B cell (primary cell): ENCODE measurements at regions not wholly inside any gene's neighbourhood (a gene's known extent, or its start where the extent isn't known, plus 50 kb on each side); places are given as distances from the start of the nearest gene placed in this dataset.

Source experiments
- ATAC-seq: fragments of 200-7000 bp; cut with Tn5 transposase; one replicate; pipeline ENCODE4 v1.10.0; 2021; ENCODE audit warnings: low read depth, mild to moderate bottlenecking, moderate number of reproducible peaks, moderate library complexity
- CTCF ChIA-PET: fragments of 350-600 bp; sonication (Branson Sonifier 250); formaldehyde crosslinking; loops from one replicate; lab custom pipeline; 2021; ENCODE audit warnings: antibody characterized with exemption, inconsistent platforms; lab: Charles Lee
- POLR2A ChIA-PET: fragments of 350-600 bp; sonication (Branson Sonifier 250); formaldehyde crosslinking; loops from one replicate; lab custom pipeline; 2021; ENCODE audit warnings: antibody characterized with exemption; lab: Charles Lee
- DNase-seq: peaks from one replicate; pipeline ENCODE4 v3.0.0; 2013
- H2AFZ ChIP-seq: 2 replicates; pipeline ENCODE4 v1.6.1; 2012; ENCODE audit warnings: mild to moderate bottlenecking, low read depth, low read length; ENCODE audit not compliant: insufficient read depth, poor library complexity, severe bottlenecking
- H3K27ac ChIP-seq, 2 donors: 1 replicate in 1 of 2; 2 replicates in 1 of 2; pipeline ENCODE4 v1.5.1; 2012 to 2013; ENCODE audit warnings: low read length in 2 of 2, mild to moderate bottlenecking in 2 of 2, moderate library complexity in 1 of 2
- H3K27me3 ChIP-seq, 4 experiments: fragments of 200-600 bp in 1 of 4; sonication (generic) in 1 of 4; replicated peaks in 1 of 4; 1 replicate in 2 of 4; 2 replicates in 2 of 4; pipeline versions ENCODE4 v1.6.1 to v1.7.0; 2013 to 2016; ENCODE audit warnings: low read length in 3 of 4, mild to moderate bottlenecking in 2 of 4, mixed read lengths in 1 of 4, moderate library complexity in 1 of 4; ENCODE audit not compliant: insufficient read depth in 4 of 4, control insufficient read depth in 3 of 4; ENCODE audit errors: control extremely low read depth in 1 of 4
- H3K36me3 ChIP-seq, 2 experiments: replicated peaks in 1 of 2; 1 replicate in 1 of 2; 2 replicates in 1 of 2; pipeline versions ENCODE4 v1.6.1 to v1.7.1; 2013; ENCODE audit warnings: low read length in 1 of 2; ENCODE audit not compliant: insufficient read depth in 2 of 2, control insufficient read depth in 1 of 2; ENCODE audit errors: control extremely low read depth in 1 of 2, extremely low read depth in 1 of 2
- H3K4me1 ChIP-seq, 2 donors: fragments of 200-600 bp in 1 of 2; sonication (generic) in 1 of 2; 1 replicate in 1 of 2; 2 replicates in 1 of 2; pipeline versions ENCODE4 v1.5.1 to v1.6.1; 2013 to 2017; ENCODE audit warnings: low read length in 2 of 2; ENCODE audit not compliant: control insufficient read depth in 2 of 2, insufficient read depth in 2 of 2
- H3K4me2 ChIP-seq: replicated peaks from 2 replicates; pipeline ENCODE3; 2012; ENCODE audit warnings: mild to moderate bottlenecking, low read depth, low read length; ENCODE audit not compliant: poor library complexity, severe bottlenecking
- H3K4me3 ChIP-seq, 5 experiments: fragments of 200-600 bp in 1 of 5; sonication (generic) in 1 of 5; 1 replicate in 3 of 5; 2 replicates in 2 of 5; pipeline versions ENCODE4 v1.5.1 to v1.7.0; 2011 to 2016; ENCODE audit warnings: low read length in 4 of 5, mild to moderate bottlenecking in 4 of 5, low read depth in 2 of 5, control low read depth in 1 of 5, moderate library complexity in 1 of 5; ENCODE audit not compliant: insufficient read depth in 1 of 5; ENCODE audit errors: control extremely low read depth in 1 of 5, extremely low read depth in 1 of 5
- H3K79me2 ChIP-seq: fragments of 200-600 bp; sonication (generic); one replicate; pipeline ENCODE4 v1.6.0; 2016; ENCODE audit warnings: low read length; ENCODE audit not compliant: control insufficient read depth, insufficient read depth
- H3K9ac ChIP-seq: fragments of 200-600 bp; sonication (generic); 2 replicates; pipeline ENCODE4 v1.6.1; 2017; ENCODE audit warnings: mild to moderate bottlenecking, low read length, moderate library complexity
- H3K9me3 ChIP-seq, 3 donors: one replicate each; pipeline versions ENCODE4 v1.6.1 to v1.7.1; 2013; ENCODE audit warnings: low read length in 2 of 3; ENCODE audit not compliant: control insufficient read depth in 2 of 3, insufficient read depth in 1 of 3; ENCODE audit errors: control extremely low read depth in 1 of 3
- H4K20me1 ChIP-seq: 2 replicates; pipeline ENCODE4 v1.6.0; 2012; ENCODE audit warnings: mild to moderate bottlenecking, low read length; ENCODE audit not compliant: insufficient read depth, control insufficient read depth, poor library complexity, severe bottlenecking
- H3K27ac Mint-ChIP-seq: one replicate; pipeline ENCODE4 v1.8.0; 2021; ENCODE audit warnings: mixed read lengths
- H3K27me3 Mint-ChIP-seq: one replicate; pipeline ENCODE4 v1.8.0; 2021; ENCODE audit warnings: mixed read lengths
- H3K4me1 Mint-ChIP-seq: one replicate; pipeline ENCODE4 v1.8.0; 2021; ENCODE audit warnings: mixed read lengths
- H3K4me3 Mint-ChIP-seq: one replicate; pipeline ENCODE4 v1.8.0; 2021; ENCODE audit warnings: mixed read lengths
- H3K9me3 Mint-ChIP-seq: one replicate; pipeline ENCODE4 v1.8.0; 2022; ENCODE audit warnings: mixed read lengths; ENCODE audit not compliant: insufficient read depth
- CTCF ChIP-seq: fragments of 200-600 bp; IDR thresholded peaks from one replicate; pipeline ENCODE4 v1.8.0; 2022; ENCODE audit warnings: antibody characterized with exemption, mild to moderate bottlenecking
- EZH2 ChIP-seq: IDR thresholded peaks from 2 replicates; pipeline ENCODE4 v1.6.1; 2012; ENCODE audit warnings: borderline replicate concordance, low read depth, mild to moderate bottlenecking, moderate library complexity, low read length; ENCODE audit not compliant: insufficient read depth, poor library complexity, severe bottlenecking
- WGBS: methylation state at CpG from one replicate; pipeline ENCODE4 v1.1.5; 2013; ENCODE audit warnings: missing lambda C conversion rate; ENCODE audit not compliant: insufficient coverage; 5-methylcytosine and 5-hydroxymethylcytosine counted together
- intact Hi-C: fragments of 100-400 bp; cut with micrococcal nuclease; formaldehyde crosslinking; loops from one replicate; pipeline ENCODE4 v1.10.0; 2022

DNA sequence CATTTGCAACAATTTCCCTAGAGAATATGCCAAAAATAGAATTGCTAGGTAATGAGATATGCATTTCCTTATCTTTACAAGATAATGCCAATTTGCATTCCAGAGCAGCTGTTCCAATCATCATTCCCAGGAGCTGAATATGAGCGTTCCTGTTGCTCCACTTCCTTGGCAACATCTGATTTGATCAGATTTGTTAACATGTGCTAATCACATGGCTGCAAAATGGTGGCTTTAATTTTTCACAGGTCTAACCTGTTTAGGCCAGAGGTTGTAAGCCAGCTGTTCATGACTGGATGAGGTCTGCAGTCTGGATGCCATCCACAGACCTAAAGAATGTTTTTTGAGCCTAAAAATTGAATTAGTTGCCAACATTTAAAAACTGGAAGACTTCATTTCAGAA is 220.7 kb upstream of the IL12B start:
- intact Hi-C loops: no loop called here
- Mint-ChIP-seq H3K27ac (no peak overlapping the region), H3K4me3 (no peak overlapping the region)

GRCh38 chr5:159552751-159553150 is 222.5 kb upstream of the IL12B start:
- H3K4me1 ChIP-seq: no peaks in the 10 kb centered on the region
- DNase-seq: no peak
- no peak for TF ChIP-seq EZH2
- no peak for TF ChIP-seq CTCF
- no peak for ATAC-seq
- no peak overlapping the region for H3K27ac Mint-ChIP-seq
- no peaks in the 10 kb centered on the region for H3K4me1 Mint-ChIP-seq
- H4K20me1 ChIP-seq: no peaks in the 10 kb centered on the region
- H3K4me3 Mint-ChIP-seq: no peak overlapping the region
- no peak overlapping the region for H3K4me3 ChIP-seq
- H3K36me3 ChIP-seq: no peaks in the 10 kb centered on the region
- no peaks in the 10 kb centered on the region for H3K27me3 ChIP-seq
- no peaks in the 10 kb centered on the region for H3K9me3 ChIP-seq
- WGBS: no CpG with 5 or more reads among the region's 3 CpGs
- intact Hi-C loops: no loop called here
- no peak overlapping the region for H2AFZ ChIP-seq
- H3K79me2 ChIP-seq: no peaks in the 10 kb centered on the region
- POLR2A ChIA-PET: no interaction called here
- no peaks in the 10 kb centered on the region for H3K27me3 Mint-ChIP-seq
- H3K4me2 ChIP-seq: no peak overlapping the region
- no peak overlapping the region for H3K9ac ChIP-seq
- CTCF ChIA-PET: no interaction called here
- H3K9me3 Mint-ChIP-seq: no peaks in the 10 kb centered on the region
- H3K27ac ChIP-seq: no peak overlapping the region

More for the DNA sequence above, 220.7 kb upstream of the IL12B start:
- Histone ChIP-seq H3K4me3 (no peak overlapping the region), H3K9me3 (peaks cover 0 to 5% (median 0%) of the 10 kb centered on the region in 3 donors), H4K20me1 (no peaks in the 10 kb centered on the region), H2AFZ (no peak overlapping the region), H3K27ac (no peak overlapping the region), H3K36me3 (no peaks in the 10 kb centered on the region), H3K27me3 (no peaks in the 10 kb centered on the region), H3K4me1 (no peaks in the 10 kb centered on the region), H3K79me2 (no peaks in the 10 kb centered on the region), H3K9ac (no peak overlapping the region), H3K4me2 (no peak overlapping the region)
- ATAC-seq (no peak), DNase-seq (no peak)
- no peaks in the 10 kb centered on the region for H3K4me1 Mint-ChIP-seq
- peaks cover 5% of the 10 kb centered on the region for H3K9me3 Mint-ChIP-seq
- ChIA-PET CTCF (no interaction called here), POLR2A (no interaction called here)
- 80% methylated on average over 1 of the region's 1 CpG for WGBS
- H3K27me3 Mint-ChIP-seq: no peaks in the 10 kb centered on the region
- TF ChIP-seq CTCF (no peak), EZH2 (no peak)
